ENCODE measurements at regions not wholly inside any gene's neighbourhood (a gene's known extent, or its start where the extent isn't known, plus 50 kb on each side); places are given as distances from the start of the nearest gene placed in this dataset.

GRCh38 chr14:71332476-71332875 is 425.2 kb downstream of the PCNX1 start:
- H3K27ac ChIP-seq (replicated peaks), result no peak overlapping the region
- no peak overlapping the region for H3K4me3 ChIP-seq (replicated peaks; ENCODE audit: insufficient read depth, low read length)
- TF ChIP-seq POLR2AphosphoS5 (IDR thresholded peaks at IDR 0.05; ENCODE audit: low read depth) (no peak), CTCF (IDR thresholded peaks at IDR 0.05; ENCODE audit: insufficient read depth, low read length) (no peak), REST (IDR thresholded peaks at IDR 0.05; ENCODE audit: insufficient replicate concordance, low read depth) (no peak), SPI1 (IDR thresholded peaks at IDR 0.05; ENCODE audit: borderline replicate concordance, low read depth) (no peak), GABPA (IDR thresholded peaks at IDR 0.05; ENCODE audit: low read depth) (no peak)
- DNase-seq (ENCODE audit: low read depth in 1 of 2, low spot score in 1 of 2), result no peak
- no peaks in the 10 kb centered on the region for H3K27me3 ChIP-seq (ENCODE audit: insufficient read depth, poor library complexity, severe bottlenecking)

- Histone ChIP-seq H3K27me3 (ENCODE audit: insufficient read depth, poor library complexity, severe bottlenecking) (no peaks in the 10 kb centered on the region), H3K4me3 (replicated peaks; ENCODE audit: insufficient read depth, low read length) (no peak overlapping the region), H3K27ac (replicated peaks) (no peak overlapping the region)
- TF ChIP-seq GABPA (IDR thresholded peaks at IDR 0.05; ENCODE audit: low read depth) (no peak), SPI1 (IDR thresholded peaks at IDR 0.05; ENCODE audit: borderline replicate concordance, low read depth) (no peak), REST (IDR thresholded peaks at IDR 0.05; ENCODE audit: insufficient replicate concordance, low read depth) (no peak), POLR2AphosphoS5 (IDR thresholded peaks at IDR 0.05; ENCODE audit: low read depth) (no peak), CTCF (IDR thresholded peaks at IDR 0.05; ENCODE audit: insufficient read depth, low read length) (no peak)
- DNase-seq (ENCODE audit: low read depth in 1 of 2, low spot score in 1 of 2), result no peak
Measured at GRCh38 chr14:71333705-71334104, 426.4 kb downstream of the PCNX1 start.

GRCh38 chr14:71336489-71337192 is 429.4 kb downstream of the PCNX1 start:
- Histone ChIP-seq H3K4me3 (replicated peaks; ENCODE audit: insufficient read depth, low read length) (no peak overlapping the region), H3K27me3 (ENCODE audit: insufficient read depth, poor library complexity, severe bottlenecking) (no peaks in the 10 kb centered on the region), H3K27ac (replicated peaks) (no peak overlapping the region)
- DNase-seq (ENCODE audit: low read depth in 1 of 2, low spot score in 1 of 2), result no peak
- TF ChIP-seq GABPA (IDR thresholded peaks at IDR 0.05; ENCODE audit: low read depth) (no peak), CTCF (IDR thresholded peaks at IDR 0.05; ENCODE audit: insufficient read depth, low read length) (no peak), REST (IDR thresholded peaks at IDR 0.05; ENCODE audit: insufficient replicate concordance, low read depth) (no peak), SPI1 (IDR thresholded peaks at IDR 0.05; ENCODE audit: borderline replicate concordance, low read depth) (no peak), POLR2AphosphoS5 (IDR thresholded peaks at IDR 0.05; ENCODE audit: low read depth) (no peak)
